H1 (cell line): ENCODE measurements at regions not wholly inside any gene's neighbourhood (a gene's known extent, or its start where the extent isn't known, plus 50 kb on each side); places are given as distances from the start of the nearest gene placed in this dataset.

ENCODE experiments used
- CTCF ChIA-PET: fragments of 300-600 bp; sonication (Branson Sonifier 250); formaldehyde crosslinking; loops from one replicate; lab custom pipeline; 2021; ENCODE audit not compliant: partially characterized antibody; lab: Charles Lee
- POLR2A ChIA-PET: fragments of 300-600 bp; sonication (Branson Sonifier 250); formaldehyde crosslinking; loops from one replicate; lab custom pipeline; 2021; ENCODE audit warnings: inconsistent platforms; ENCODE audit not compliant: partially characterized antibody; lab: Charles Lee
- DNase-seq, 2 experiments: peaks; one replicate each; pipeline versions ENCODE4 v3.0.0 to v3.0.0-alpha.2; 2010 to 2022; ENCODE audit warnings: low spot score in 2 of 2, low read depth in 1 of 2, mixed read lengths in 1 of 2
- FAIRE-seq: peaks from 2 replicates; lab custom pipeline; 2011; peaks lifted over from hg19 to GRCh38; lab: Jason Lieb, UNC
- H2AFZ ChIP-seq: 2 replicates; pipeline ENCODE4 v1.8.1; 2012; ENCODE audit warnings: low read length, inconsistent platforms
- H2AK5ac ChIP-seq: 2 replicates; pipeline ENCODE4 v1.6.1; 2013; ENCODE audit warnings: low read depth, low read length
- H2BK120ac ChIP-seq: replicated peaks from 2 replicates; pipeline ENCODE3; 2013; ENCODE audit warnings: low read depth, low read length, inconsistent platforms
- H2BK12ac ChIP-seq: 2 replicates; pipeline ENCODE4 v1.6.1; 2013; ENCODE audit warnings: low read depth, low read length
- H2BK15ac ChIP-seq: 2 replicates; pipeline ENCODE4 v1.6.1; 2013; ENCODE audit warnings: low read length
- H2BK20ac ChIP-seq: 2 replicates; pipeline ENCODE4 v1.6.1; 2013; ENCODE audit warnings: low read length
- H2BK5ac ChIP-seq: 2 replicates; pipeline ENCODE4 v1.6.1; 2013; ENCODE audit warnings: low read depth, low read length
- H3K14ac ChIP-seq: 2 replicates; pipeline ENCODE4 v1.6.1; 2013; ENCODE audit warnings: inconsistent platforms; ENCODE audit not compliant: insufficient read length
- H3K18ac ChIP-seq: 2 replicates; pipeline ENCODE4 v1.6.1; 2013; ENCODE audit warnings: low read length; ENCODE audit errors: extremely low read depth
- H3K23ac ChIP-seq: 2 replicates; pipeline ENCODE4 v1.6.1; 2013; ENCODE audit warnings: inconsistent platforms; ENCODE audit not compliant: insufficient read length
- H3K23me2 ChIP-seq: 2 replicates; pipeline ENCODE4 v1.6.1; 2013; ENCODE audit warnings: low read depth, low read length
- H3K27ac ChIP-seq: 2 replicates; pipeline ENCODE4 v1.6.1; 2011; ENCODE audit warnings: low read depth, low read length, inconsistent platforms
- H3K27me3 ChIP-seq, 4 experiments: replicated peaks in 1 of 4; 1 replicate in 1 of 4; 2 replicates in 3 of 4; pipeline versions ENCODE4 v1.6.1 to v1.8.1; 2011 to 2013; ENCODE audit warnings: low read length in 3 of 4, mild to moderate bottlenecking in 3 of 4, inconsistent platforms in 2 of 4, mixed read lengths in 2 of 4, moderate library complexity in 1 of 4; ENCODE audit not compliant: control insufficient read depth in 3 of 4, insufficient read depth in 3 of 4; ENCODE audit errors: extremely low read depth in 1 of 4
- H3K36me3 ChIP-seq, 4 experiments: 2 replicates each; pipeline versions ENCODE4 v1.6.1 to v1.8.1; 2011 to 2013; ENCODE audit warnings: mild to moderate bottlenecking in 4 of 4, low read length in 3 of 4, moderate library complexity in 2 of 4, control low read depth in 1 of 4, inconsistent platforms in 1 of 4; ENCODE audit not compliant: insufficient read depth in 4 of 4, control insufficient read depth in 2 of 4
- H3K4ac ChIP-seq: replicated peaks from 2 replicates; pipeline ENCODE3; 2013; ENCODE audit warnings: low read length, low read depth, mixed read lengths, inconsistent platforms; ENCODE audit not compliant: insufficient read length
- H3K4me1 ChIP-seq, 4 experiments: replicated peaks in 1 of 4; 1 replicate in 1 of 4; 2 replicates in 3 of 4; pipeline versions ENCODE4 v1.6.1 to v1.8.1; 2011 to 2013; ENCODE audit warnings: low read length in 3 of 4, inconsistent platforms in 2 of 4, mixed read lengths in 1 of 4; ENCODE audit not compliant: insufficient read depth in 4 of 4, control insufficient read depth in 3 of 4
- H3K4me2 ChIP-seq, 2 experiments: 2 replicates each; pipeline versions ENCODE4 v1.6.1 to v1.8.1; 2011 to 2013; ENCODE audit warnings: low read depth in 2 of 2, low read length in 2 of 2, control low read depth in 1 of 2, inconsistent platforms in 1 of 2, mild to moderate bottlenecking in 1 of 2; ENCODE audit not compliant: insufficient read depth in 1 of 2
- H3K4me3 ChIP-seq, 4 experiments: fragments of 200-600, 300-600 bp in 1 of 4; sonication (generic), shearing (Covaris generic), sonication (Bioruptor Twin) in 1 of 4; 2 replicates each; pipeline versions ENCODE4 v1.5.1 to v1.8.1; 2011 to 2016; ENCODE audit warnings: low read length in 4 of 4, low read depth in 3 of 4, control low read depth in 2 of 4, inconsistent platforms in 2 of 4, mild to moderate bottlenecking in 2 of 4, mixed read lengths in 1 of 4, moderate library complexity in 1 of 4; ENCODE audit not compliant: insufficient read depth in 2 of 4; ENCODE audit errors: extremely low read depth in 1 of 4
- H3K56ac ChIP-seq: replicated peaks from 2 replicates; pipeline ENCODE3; 2013; ENCODE audit warnings: low read depth, mild to moderate bottlenecking, mixed read lengths, low read length, inconsistent platforms; ENCODE audit not compliant: insufficient read length
- H3K79me1 ChIP-seq: 2 replicates; pipeline ENCODE4 v1.6.1; 2013; ENCODE audit warnings: low read depth, low read length, control low read depth
- H3K79me2 ChIP-seq, 2 experiments: 2 replicates each; pipeline versions ENCODE4 v1.6.1 to v1.8.1; 2012 to 2013; ENCODE audit warnings: low read length in 2 of 2, mild to moderate bottlenecking in 2 of 2, inconsistent platforms in 1 of 2; ENCODE audit not compliant: insufficient read depth in 2 of 2, control insufficient read depth in 1 of 2
- H3K9ac ChIP-seq, 4 experiments: replicated peaks in 1 of 4; 1 replicate in 1 of 4; 2 replicates in 3 of 4; pipeline versions ENCODE4 v1.6.1 to v1.8.1; 2011 to 2013; ENCODE audit warnings: low read depth in 3 of 4, low read length in 3 of 4, control low read depth in 2 of 4, mild to moderate bottlenecking in 2 of 4, moderate library complexity in 2 of 4, inconsistent platforms in 1 of 4; ENCODE audit errors: extremely low read depth in 1 of 4
- H3K9me3 ChIP-seq, 2 experiments: 2 replicates each; pipeline versions ENCODE4 v1.6.1 to v1.8.1; 2012 to 2013; ENCODE audit warnings: mild to moderate bottlenecking in 2 of 2, moderate library complexity in 2 of 2, control low read depth in 1 of 2, inconsistent platforms in 1 of 2, low read depth in 1 of 2, low read length in 1 of 2, mixed read lengths in 1 of 2; ENCODE audit not compliant: insufficient read depth in 2 of 2
- H4K20me1 ChIP-seq, 2 experiments: replicated peaks in 1 of 2; 2 replicates each; pipeline versions ENCODE3 to v1.8.1; 2011 to 2013; ENCODE audit warnings: inconsistent platforms in 2 of 2, low read length in 2 of 2, mild to moderate bottlenecking in 1 of 2; ENCODE audit not compliant: insufficient read depth in 2 of 2, control insufficient read depth in 1 of 2
- H4K5ac ChIP-seq: 2 replicates; pipeline ENCODE4 v1.6.1; 2013; ENCODE audit warnings: low read length, low read depth, mixed read lengths, inconsistent platforms; ENCODE audit not compliant: insufficient read length
- H4K8ac ChIP-seq: 2 replicates; pipeline ENCODE4 v1.8.0; 2013; ENCODE audit warnings: mild to moderate bottlenecking, moderate library complexity, low read length, inconsistent platforms; ENCODE audit not compliant: insufficient read depth; ENCODE audit errors: extremely low read depth
- H4K91ac ChIP-seq: replicated peaks from 2 replicates; pipeline ENCODE3; 2013; ENCODE audit warnings: low read length, mixed read lengths, inconsistent platforms; ENCODE audit not compliant: insufficient read length
- CBX5 ChIP-seq: fragments of 300-800, 300-1000 bp; sonication (generic); IDR thresholded peaks from 2 replicates; pipeline ENCODE4 v1.7.1; 2016; ENCODE audit warnings: antibody characterized with exemption, low read length, low read depth
- CTBP2 ChIP-seq: IDR thresholded peaks from 2 replicates; pipeline ENCODE4 v1.7.0; 2011; ENCODE audit warnings: borderline replicate concordance, mild to moderate bottlenecking, moderate library complexity, mixed read lengths, low read length; ENCODE audit not compliant: insufficient read depth, insufficient read length
- EZH2 ChIP-seq: fragments of 200-600 bp; sonication (generic); IDR thresholded peaks from 2 replicates; pipeline ENCODE4 v1.7.1; 2012; ENCODE audit warnings: low read depth, mild to moderate bottlenecking, moderate library complexity, low read length, inconsistent platforms; ENCODE audit not compliant: severe bottlenecking
- KDM1A ChIP-seq: fragments of 200-600, 300-600 bp; sonication (generic); IDR thresholded peaks from 2 replicates; pipeline ENCODE4 v1.7.1; 2016; ENCODE audit warnings: mild to moderate bottlenecking, low read length, borderline replicate concordance
- POU5F1 ChIP-seq: IDR thresholded peaks from 2 replicates; pipeline ENCODE4 v1.6.1; 2011; ENCODE audit warnings: low read depth, mild to moderate bottlenecking, low read length, moderate library complexity
- RNF2 ChIP-seq: fragments of 200-900, 300-1000 bp; sonication (generic); IDR thresholded peaks from 2 replicates; pipeline ENCODE4 v1.7.1; 2016; ENCODE audit warnings: borderline replicate concordance, low read depth, mild to moderate bottlenecking, antibody characterized with exemption, low read length; ENCODE audit not compliant: poor library complexity, severe bottlenecking; ENCODE audit errors: missing control alignments
- WGBS, 2 experiments: shearing (Covaris generic) in 1 of 2; methylation state at CpG; one replicate each; pipeline versions ENCODE4 v1.1.6 to v1.1.7; 2013 to 2015; ENCODE audit warnings: low lambda C conversion rate in 2 of 2, mixed read lengths in 2 of 2, inconsistent platforms in 1 of 2, low coverage in 1 of 2, missing lambda C conversion rate in 1 of 2; ENCODE audit not compliant: insufficient replicate concordance in 2 of 2, insufficient coverage in 1 of 2, insufficient read length in 1 of 2; ENCODE audit errors: extremely low coverage in 1 of 2, missing lambda C conversion rate in 1 of 2; 5-methylcytosine and 5-hydroxymethylcytosine counted together
- TF ChIP-seq, protein P1 (sequence below): IDR thresholded peaks from 2 replicates; pipeline ENCODE4 v1.6.1; 2012; ENCODE audit warnings: inconsistent platforms

DNA sequence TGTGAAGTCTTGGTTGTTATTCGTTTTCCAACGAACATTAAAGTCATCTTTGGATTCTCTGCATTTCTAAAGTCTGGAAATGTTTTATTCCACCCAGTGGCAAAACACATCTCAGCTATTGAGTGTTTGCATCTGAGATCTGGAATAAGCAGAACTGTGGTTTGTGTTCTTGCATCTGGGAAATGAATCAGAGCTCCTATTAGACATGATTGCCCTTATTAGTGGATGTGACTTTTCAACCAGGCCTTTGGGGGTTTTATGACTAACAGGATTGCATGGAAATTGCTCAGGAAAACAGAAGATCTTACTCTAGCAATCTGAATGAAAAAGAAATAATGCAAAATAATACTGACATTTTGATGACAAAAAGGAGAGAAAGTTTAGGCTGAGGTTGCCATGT is 488.8 kb downstream of the IRS2 start:
- Histone ChIP-seq H2BK5ac (no peak overlapping the region), H4K91ac (no peak overlapping the region), H3K9ac (no peak overlapping the region), H2BK15ac (no peak overlapping the region), H3K14ac (no peak overlapping the region), H2BK12ac (no peak overlapping the region), H3K4me3 (no peak overlapping the region), H3K9me3 (peaks cover 14 to 19% of the 10 kb centered on the region in 2 experiments; a peak in 3 of 4 replicates), H3K23me2 (peaks cover 17% of the 10 kb centered on the region), H2AK5ac (no peak overlapping the region), H3K27me3 (no peaks in the 10 kb centered on the region), H3K79me1 (no peaks in the 10 kb centered on the region), H3K56ac (no peak overlapping the region), H4K8ac (no peak overlapping the region), H2BK20ac (no peak overlapping the region)
- FAIRE-seq (no peak), DNase-seq (no peak)
- TF ChIP-seq CBX5: no peak
- TF ChIP-seq EZH2: no peak
- TF ChIP-seq CTBP2: no peak
- TF ChIP-seq, protein P1, sequence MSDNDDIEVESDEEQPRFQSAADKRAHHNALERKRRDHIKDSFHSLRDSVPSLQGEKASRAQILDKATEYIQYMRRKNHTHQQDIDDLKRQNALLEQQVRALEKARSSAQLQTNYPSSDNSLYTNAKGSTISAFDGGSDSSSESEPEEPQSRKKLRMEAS: no peak
- TF ChIP-seq RNF2: no peak
- TF ChIP-seq POU5F1: no peak
- no peak for TF ChIP-seq KDM1A
- TF ChIP-seq, all 59 proteins: peak for 0
- ChIA-PET CTCF (interaction anchor here (1.2 kb wide), 1 partner anchor 23 kb away, joined by 3 read pairs; no protein-coding TSS in a partner anchor), POLR2A (no interaction called here)
- H4K5ac ChIP-seq: no peak overlapping the region
- H4K20me1 ChIP-seq: peaks cover 0 to 11% of the 10 kb centered on the region in 2 experiments
- no peaks in the 10 kb centered on the region; a peak in 1 of 8 replicates for H3K36me3 ChIP-seq
- H3K4ac ChIP-seq: no peak overlapping the region
- H2BK120ac ChIP-seq: no peak overlapping the region
- WGBS, 2 experiments: 93% methylated on average over 2 of the region's 2 CpGs; no CpG with 5 or more reads in 1 of the 2 experiments
- no peak overlapping the region for H2AFZ ChIP-seq
- no peak overlapping the region for H3K23ac ChIP-seq
- no peaks in the 10 kb centered on the region for H3K79me2 ChIP-seq
- H3K18ac ChIP-seq: no peak overlapping the region
- H3K4me2 ChIP-seq: no peak overlapping the region
- H3K4me1 ChIP-seq: no peaks in the 10 kb centered on the region
- H3K27ac ChIP-seq: no peak overlapping the region
